Stimulated activated CD8-positive, alpha-beta memory T cell treated with anti-CD3 and anti-CD28 coated beads, Interleukin-7, amount 100 ng/mL, for 24 hours (primary cell): ENCODE measurements at regions not wholly inside any gene's neighbourhood (a gene's known extent, or its start where the extent isn't known, plus 50 kb on each side); places are given as distances from the start of the nearest gene placed in this dataset.

Experiments
- DNase-seq: peaks from one replicate; pipeline ENCODE4 v3.0.0-alpha.2; 2020; ENCODE audit warnings: low read depth

DNA sequence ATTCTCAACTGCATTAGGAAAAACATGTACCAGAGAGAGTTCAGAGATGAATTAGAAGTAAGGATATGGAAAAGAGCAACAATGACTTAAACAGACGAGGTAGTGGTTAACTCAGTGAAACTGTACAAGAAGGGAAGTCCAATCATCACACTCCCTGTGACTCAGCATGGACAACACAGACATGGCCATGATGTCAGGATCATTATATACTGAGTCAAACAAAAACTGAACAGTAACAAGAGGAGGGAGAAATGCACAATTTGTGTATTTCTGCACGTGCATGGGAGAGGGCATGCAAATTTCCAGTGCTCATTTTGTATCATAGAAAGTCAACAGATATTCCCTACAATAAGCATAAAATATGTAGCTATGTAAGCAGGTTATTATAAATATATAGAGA is 1037.8 kb downstream of the BCL11B start:
- no peak for DNase-seq

DNA sequence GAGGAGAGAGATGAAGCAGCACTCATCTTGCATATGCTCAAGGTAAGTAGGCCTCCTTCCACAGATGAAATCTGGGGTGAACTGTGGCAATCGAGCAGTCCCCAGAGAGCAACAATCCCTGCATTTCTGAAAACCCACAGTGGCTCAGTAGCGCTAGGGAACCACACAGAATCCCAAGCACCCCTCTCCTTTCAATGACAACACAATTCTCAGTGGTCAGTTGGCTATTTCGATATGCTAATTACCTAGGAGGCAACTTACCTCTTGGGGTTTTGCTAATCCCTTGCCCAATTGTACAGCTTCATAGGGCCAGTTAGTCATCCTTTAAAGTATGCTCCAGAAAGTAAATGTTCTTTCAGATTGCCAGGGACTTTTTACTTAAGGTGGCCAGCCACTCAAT is 1035.7 kb downstream of the BCL11B start:
- no peak for DNase-seq

DNA sequence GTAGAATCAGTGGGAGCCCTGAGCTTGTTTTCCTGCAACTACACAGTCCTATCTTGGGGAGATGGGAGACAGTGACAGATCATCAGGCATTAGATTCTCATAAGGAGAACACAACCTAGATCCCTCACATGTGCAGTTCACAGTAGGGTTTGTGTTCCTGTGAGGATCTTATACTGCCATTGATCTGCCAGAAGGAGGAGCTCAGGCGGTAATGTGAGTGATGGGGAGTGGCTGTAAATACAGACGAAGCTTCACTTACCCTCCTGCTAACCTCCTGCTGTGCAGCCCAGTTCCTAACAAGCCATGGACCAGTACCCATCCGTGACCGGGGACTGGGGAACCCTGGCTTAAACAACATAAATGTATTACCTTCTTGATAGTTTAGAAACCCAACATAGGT is 1034.1 kb downstream of the BCL11B start:
- no peak for DNase-seq

DNA sequence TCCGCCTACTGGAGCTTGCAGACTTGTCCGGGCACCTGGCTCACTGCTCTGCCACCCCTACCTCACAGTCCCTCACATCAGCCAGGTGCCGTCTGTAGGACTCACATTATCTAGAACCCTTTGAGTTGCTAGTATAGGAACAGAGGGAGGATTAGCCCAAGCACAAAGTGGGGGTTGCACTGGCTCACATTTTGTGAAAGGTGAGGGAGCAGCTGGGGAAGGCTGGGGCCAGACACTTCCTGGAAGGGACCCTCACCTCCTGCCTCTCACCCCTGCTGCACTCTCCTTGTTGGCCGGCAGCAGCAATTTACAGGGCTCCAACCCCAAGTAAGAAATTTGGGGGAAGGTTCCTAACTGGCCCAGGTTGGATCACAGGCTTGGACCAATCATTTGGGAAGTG is 1031.6 kb downstream of the BCL11B start:
- DNase-seq, result no peak

DNA sequence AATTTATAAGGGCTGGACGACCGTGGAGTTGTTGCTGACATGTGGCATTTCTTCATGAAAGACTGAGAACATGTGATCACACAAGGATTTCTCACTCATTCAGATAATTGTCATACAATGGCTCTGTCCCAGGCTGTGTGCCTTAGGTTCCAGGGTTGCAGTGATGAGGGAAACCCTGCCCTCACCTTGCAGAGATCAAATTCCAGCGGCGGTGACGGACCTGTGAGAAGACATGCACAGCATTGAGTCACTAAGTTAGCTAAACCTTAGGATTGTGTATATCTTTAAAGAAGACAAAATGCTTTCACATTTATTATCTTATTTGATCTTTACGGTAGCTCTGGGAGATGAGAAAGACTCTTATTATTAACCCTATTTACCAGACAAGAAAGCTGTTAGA is 1029.1 kb downstream of the BCL11B start:
- DNase-seq, result no peak

DNA sequence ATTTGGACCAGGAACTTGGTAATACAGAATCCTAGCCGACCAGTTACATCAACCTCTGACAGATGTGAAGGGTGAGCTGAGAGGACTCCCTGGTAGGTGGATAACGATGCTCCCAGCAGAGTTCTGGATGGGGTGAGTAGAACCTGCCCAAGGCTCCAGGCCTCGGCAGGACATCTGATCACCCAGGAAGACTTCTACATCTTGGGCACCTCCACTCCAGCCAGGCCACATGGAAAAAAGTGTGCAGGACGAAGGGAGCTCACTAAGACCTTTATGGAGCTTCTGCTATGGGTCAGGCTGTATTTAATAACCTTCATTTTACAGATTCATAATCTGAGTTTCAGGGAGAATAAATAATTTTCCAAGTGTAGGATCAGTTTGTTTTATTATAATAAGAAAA is 1028.7 kb downstream of the BCL11B start:
- DNase-seq, result no peak

DNA sequence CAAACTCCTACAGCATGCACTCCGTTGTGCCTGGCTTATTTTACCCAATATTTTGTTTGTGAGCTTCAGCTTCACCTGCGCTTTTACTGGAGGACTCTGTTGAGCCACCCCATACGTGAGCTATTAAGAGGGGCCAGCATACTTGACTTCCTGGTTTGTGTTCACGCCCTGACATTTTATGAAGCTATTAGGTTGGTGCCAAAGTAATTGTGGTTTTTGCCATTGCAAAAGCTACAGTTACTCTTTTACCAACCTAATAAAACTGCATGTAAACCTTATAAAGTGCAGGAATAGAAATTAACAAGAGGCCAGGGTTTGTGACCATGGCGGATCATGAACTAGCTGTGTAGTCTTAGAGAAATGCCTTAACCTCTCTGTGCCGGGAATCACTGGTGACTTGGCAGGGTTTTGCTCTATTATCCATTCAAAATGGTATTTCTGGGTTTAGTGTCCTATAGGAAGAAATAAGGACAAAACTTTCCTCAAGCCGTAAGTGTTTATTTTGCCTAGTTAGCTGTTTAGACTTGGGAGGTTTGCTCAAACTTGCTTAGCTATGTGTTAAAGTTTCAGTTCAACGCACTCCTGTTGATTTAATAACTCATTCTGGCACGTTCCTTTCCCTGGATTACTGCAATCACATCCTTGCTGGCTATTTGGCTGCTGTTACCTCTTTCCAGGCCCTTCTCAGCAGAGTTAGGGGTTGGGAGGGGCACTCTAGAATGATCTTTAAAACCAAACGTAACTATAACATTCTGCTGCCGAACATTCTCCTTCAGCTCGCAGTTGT is 1027.6 kb downstream of the BCL11B start:
- DNase-seq, result no peak

DNA sequence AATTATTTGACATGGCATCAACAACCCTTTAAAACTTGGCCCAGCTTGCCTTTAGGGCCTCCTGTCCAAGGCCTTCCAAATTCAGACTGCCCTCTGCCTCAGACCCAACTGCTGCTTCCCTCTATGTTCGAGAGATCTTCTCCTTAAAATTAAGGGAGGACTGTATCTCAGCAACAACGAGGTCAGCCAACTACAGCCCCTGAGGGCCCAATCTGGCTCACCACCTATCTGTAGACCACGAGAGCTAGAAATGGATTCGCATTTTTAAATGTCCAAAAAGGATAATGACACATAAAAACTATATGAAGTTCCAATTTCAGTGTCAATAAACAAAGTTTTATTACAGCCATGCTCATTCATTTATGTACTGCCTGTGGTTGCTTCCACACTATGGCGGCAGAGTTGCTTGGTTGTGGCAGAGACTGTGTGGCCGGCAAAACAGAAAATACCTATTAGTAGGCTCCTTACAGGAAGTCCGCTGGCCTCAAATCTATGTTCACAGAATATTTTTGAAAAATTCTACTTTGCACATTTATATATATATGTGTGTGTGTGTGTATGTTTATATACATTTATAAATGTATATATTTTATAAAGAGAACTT is 1026.9 kb downstream of the BCL11B start:
- no peak for DNase-seq

DNA sequence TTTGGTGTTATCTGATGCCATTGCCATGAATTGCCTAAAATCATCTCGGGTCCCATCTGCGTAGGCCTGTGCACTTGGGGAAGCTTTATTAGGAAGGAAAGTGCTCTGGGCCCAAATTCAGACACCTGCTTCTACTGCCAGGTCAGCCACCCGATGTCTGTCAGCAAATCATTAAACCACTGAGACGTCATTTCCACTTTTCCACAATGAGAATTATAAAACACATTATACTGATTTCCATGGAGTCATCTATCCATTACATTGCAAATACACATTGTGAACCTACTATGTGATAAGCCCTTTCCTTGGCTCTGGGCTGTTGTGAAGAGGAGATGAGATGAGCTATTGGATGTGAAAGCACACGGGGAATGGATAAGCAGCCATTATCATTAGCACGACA is 1022.9 kb downstream of the BCL11B start:
- no peak for DNase-seq

DNA sequence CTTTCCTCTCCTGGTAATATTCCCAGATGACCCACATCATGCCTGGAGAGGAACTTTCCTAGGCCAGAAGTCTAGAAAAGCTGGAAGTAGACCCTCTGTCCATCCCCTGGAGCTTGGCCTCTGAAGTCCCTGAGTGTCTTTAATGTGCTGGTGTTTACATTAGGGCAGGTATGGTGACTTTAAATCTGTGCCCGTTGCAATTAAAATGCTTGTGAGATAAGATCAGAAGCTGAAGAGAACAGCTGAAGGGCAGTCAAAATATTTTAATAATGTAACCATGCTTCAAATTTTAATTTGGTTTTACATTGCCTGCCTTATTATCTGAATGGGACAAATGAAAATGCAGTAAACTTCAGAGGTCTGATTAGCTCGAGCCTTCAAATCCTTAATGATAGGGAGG is 1022.5 kb downstream of the BCL11B start:
- DNase-seq, result no peak

DNA sequence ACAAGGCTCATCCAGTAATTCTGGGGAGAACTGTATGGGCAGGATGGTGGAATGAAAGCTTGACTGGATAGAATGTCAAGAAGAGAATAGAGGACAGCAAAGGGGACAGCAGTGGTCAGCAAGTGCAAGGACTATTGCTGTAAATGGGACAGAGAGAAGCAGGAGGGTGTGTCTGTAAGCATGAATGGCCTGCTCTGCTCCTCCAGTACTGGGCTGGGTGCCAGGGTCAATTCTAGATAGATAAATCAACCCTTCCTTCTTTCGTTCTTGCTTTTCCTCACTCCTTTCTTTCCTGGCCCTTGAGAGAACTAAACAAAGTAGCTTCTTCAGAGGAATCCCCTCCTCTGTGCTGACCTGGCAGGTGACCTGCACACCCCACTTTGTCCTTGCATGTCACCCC is 1019.2 kb downstream of the BCL11B start:
- DNase-seq, result no peak

DNA sequence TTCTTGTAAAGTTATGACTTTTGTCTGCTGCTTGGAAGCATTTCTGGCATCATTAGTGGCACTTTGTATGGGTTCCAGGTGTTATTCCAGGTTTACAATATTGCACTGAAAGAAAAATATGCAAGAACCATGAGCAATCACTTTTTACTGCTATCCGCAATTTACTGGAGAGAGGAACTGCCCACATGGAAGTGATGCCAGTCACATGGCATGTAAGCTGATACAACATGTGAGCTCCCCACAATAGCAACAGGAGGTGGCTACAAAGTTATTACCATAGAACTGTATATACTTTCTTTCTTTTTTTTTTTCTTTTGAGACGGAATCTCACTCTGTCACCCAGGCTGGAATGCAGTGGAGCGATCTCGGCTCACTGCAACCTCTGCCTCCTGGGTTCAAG is 1012.1 kb downstream of the BCL11B start:
- DNase-seq, result no peak

DNA sequence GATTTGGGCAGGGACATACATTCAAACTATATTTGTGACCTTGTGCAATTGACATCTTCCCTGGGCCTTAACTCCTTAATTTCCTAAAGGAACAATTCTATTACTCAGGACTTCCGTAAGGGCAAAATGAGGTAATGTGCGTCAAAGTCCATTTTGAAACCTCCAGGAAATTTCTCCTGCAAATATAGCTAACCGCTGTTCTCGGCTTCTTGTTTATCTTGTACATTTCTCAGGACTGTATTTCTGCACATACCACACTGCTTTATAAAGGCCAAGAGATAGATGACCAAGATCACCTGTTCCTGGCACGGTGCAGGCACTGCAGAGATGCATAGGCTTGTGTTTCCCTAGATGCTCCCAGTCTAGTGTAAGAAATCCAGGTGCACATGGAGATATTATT is 1009.4 kb downstream of the BCL11B start:
- DNase-seq, result no peak

DNA sequence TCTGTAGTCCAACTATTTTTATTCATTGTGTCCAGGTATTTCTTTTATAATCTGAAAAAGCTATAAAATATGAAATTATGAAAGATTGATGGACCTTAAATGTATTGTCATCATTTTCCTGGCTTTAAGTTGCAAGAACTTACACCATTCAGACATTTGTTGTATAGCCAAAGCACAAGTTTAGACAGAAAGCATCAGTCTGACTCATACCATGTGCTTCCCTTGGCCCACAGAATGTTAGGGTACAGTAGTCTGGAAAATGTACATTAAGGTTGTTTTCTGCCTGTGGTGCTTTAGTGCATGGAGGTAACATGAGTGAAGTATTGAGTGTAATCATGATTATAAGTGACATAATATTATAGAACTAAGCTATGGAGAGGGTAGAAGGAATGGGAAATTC is 1002.5 kb downstream of the BCL11B start:
- no peak for DNase-seq

DNA sequence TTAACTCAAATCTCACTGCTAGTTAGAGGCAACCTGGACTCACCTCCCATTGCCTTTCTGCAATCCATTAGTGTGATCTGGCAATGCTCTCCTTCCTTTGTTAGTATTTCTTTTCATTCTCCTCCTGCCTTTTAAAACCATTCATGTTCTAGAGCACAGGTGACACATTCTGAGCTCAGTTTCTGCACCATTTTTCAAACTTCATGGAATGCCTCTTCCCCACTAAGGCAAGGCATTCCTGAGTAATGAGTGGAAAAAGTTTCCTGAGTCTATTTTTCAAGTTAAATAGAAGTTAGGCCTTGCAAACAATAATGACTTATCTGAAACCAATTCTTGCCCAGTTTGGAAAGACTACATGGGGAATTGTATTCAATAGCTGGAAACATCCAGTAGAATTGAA is 1001.8 kb downstream of the BCL11B start:
- no peak for DNase-seq

DNA sequence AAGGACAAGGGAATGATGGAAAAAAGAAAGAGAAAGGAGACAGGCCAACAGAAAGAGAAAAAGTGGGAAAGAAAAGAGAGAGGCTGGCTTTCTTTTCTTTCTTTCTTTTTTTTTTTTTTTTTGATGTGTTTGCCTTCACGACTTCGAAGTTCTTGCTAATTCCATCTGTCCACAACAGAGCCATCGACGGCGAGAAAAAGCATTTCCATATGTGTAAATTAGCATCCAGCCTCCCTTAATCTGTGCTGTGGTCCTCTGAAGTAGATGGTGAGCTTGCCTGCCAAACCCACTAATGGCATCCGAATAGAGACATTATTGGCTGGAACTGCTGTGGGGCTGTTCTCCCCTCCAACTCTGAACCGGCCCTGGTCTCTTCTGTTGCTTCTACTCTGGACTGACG is 997.4 kb downstream of the BCL11B start:
- DNase-seq, result no peak

DNA sequence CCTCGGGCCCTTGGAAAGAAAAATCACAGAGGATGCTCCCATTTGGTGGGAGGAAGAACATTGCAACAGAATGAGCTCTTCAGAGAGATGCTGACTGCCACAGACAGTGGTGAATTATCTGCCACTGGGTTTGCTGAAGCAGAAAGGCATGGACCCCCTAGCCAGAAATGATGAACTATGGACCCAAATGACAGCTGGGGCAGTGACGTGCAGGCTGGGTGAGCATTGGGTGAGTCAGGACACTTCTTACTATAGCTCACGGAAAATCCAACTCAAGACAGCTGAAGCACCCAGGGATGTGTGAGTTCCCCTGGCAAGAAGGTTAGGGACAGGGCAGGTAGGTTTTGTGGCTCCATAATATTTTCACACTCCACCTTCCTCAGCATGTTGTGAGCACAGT is 993.2 kb downstream of the BCL11B start:
- no peak for DNase-seq

DNA sequence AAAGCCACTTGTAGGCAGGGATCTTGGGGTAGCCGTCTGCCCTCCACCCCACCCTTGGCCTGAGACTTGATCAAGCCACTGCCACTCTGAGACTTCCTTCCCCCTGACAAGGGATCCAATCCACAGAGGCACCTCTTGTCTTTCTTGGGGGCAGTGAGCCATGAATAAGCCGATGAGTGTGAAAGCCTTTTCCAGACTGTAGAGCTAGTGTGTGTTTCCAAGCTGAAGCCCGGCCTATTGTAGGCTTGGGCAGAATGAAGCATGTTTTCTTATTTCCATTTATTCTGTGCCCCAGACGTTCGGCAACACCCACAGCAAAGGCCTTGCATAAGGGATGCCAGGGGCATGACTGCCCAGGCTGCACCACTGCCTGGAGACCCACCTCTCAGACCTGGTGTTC is 991.6 kb downstream of the BCL11B start:
- no peak for DNase-seq

DNA sequence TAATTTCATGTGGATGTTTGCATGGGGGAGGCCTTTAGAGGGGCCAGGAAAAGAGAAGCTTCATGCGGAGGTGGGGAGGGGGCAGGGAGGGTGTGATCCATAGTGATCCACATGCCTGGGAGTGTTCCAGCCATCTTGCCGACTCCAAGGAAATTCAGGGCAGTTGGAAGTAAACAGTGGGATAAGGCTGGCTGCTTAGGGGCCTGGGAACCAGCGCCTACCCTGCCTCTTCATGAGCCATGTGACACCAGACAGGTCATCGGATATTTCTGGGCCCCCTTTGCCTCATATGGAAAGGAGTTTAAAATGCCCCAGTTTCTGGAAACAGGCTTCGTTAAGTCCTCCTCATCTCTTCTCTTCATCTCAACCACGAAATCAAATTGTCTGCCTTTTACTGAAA is 983.2 kb downstream of the BCL11B start:
- DNase-seq, result no peak

DNA sequence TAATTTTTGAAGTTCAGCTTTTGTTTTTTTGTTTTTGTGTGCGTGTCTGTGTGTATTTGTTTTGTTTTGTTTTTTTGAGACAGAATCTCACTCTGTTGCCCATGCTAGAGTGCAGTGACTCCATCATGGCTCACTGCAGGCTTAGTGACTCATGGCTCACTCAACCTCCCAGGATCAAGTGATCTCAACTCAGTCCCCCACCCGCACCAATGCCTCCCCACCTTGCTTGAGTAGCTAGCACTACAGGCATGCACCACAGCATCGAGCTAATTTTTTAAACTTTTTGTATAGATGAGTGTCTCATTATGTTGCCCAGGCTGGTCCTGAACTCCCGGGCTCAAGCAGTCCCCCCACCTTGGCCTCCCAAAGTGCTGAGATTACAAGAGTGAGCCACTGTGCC is 981.4 kb downstream of the BCL11B start:
- no peak for DNase-seq

DNA sequence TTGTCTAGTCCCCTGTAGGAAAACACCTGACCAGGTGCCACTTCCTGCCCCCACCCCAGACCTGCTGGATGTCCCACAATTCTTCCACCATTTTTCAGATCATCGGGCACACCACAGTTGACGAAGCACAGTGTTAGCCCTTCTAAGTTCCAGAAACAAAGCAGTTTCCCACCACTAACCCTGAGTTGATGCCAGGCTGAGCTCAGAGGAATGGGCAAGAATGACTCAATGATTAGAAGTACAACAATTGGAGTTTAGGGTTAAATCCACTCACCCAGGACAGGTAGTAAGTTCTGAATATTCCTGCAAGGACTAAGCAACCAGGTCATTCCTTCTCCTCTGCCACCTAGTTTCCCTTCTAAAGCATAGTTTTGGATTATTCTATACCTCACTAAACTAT is 979.8 kb downstream of the BCL11B start:
- no peak for DNase-seq

DNA sequence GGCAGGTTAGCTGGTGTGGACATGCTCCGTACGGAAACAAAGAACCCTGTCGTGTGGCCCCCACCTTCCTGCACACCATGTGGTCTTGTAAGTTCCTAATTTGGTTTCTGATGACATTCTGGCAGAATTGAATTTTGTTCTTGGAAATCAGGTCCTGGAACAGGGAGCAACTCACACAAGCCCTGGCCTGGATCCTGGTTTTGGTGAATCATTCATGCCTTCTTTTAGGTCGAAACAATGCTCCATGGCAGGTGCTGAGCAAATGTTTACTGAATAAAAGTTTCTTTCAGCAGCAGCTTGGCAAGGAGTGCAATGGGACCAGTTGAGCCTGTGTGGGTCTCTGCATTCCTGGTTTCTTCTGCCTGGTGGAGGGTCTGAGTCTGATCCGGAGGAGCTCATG is 978.4 kb downstream of the BCL11B start:
- DNase-seq, result no peak

DNA sequence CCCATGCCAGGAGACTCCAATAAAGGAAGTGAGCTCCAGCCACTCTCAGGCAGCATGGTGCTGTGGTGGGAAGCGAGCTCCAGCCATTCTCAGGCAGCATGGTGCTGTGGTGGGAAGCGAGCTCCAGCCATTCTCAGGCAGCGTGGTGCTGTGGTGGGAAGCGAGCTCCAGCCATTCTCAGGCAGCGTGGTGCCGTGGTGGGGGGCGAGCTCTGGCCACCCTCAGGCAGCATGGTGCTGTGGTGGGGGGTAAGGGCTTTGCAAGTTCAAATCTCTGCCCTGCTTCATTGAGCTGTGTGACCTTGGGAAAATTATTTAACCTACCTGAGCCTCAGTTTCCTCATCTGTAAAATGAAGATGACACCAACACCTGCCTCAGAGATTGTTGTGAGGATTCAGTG is 975.1 kb downstream of the BCL11B start:
- DNase-seq, result no peak

DNA sequence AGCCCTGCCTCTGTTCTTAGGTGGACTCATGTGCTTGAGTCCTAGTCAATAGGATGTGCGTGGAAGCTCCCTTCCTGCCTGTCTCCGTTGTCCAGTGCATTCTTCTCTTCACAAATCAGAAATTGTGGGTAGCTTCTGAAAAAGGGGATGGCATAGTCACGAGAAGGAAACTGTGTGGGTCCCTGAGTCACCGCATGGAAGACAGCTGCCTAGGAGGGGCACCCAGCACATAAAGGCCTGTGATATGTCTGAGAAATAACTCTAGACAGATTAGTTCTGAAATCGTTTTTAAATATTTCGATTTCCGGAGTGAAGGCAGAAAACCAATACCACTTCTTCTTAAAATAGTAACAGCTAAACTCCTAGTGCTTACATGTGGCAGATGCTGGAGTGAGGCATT is 974.4 kb downstream of the BCL11B start:
- no peak for DNase-seq
